ENCODE measurements at regions not wholly inside any gene's neighbourhood (a gene's known extent, or its start where the extent isn't known, plus 50 kb on each side); places are given as distances from the start of the nearest gene placed in this dataset.
A peak's percentile ranks its signal among the peaks of the same experiment; 100 is the strongest.
"Not testable (repeated sequence)": the region's sequence is repeated elsewhere in the genome, so short reads cannot be mapped to it uniquely, and the experiment has no call there.

- DNase-seq (ENCODE audit: low read depth in 3 of 3): no peak
Measured at GRCh38 chr1:229710746-229711145, 84.7 kb downstream of the URB2 start.

- DNase-seq (ENCODE audit: low read depth in 3 of 3): no peak
Measured at GRCh38 chr1:229714306-229714705, 88.3 kb downstream of the URB2 start.

- DNase-seq (ENCODE audit: low read depth in 3 of 3): peak in 2 of 3 donors; percentile 17 to 18
Measured at GRCh38 chr1:229714964-229715603, 89.0 kb downstream of the URB2 start.

- DNase-seq (ENCODE audit: low read depth in 3 of 3): no peak
Measured at GRCh38 chr1:229716069-229716468, 90.0 kb downstream of the URB2 start.

GRCh38 chr1:229716704-229717103 is 90.7 kb downstream of the URB2 start:
- no peak for DNase-seq (ENCODE audit: low read depth in 3 of 3)

DNA sequence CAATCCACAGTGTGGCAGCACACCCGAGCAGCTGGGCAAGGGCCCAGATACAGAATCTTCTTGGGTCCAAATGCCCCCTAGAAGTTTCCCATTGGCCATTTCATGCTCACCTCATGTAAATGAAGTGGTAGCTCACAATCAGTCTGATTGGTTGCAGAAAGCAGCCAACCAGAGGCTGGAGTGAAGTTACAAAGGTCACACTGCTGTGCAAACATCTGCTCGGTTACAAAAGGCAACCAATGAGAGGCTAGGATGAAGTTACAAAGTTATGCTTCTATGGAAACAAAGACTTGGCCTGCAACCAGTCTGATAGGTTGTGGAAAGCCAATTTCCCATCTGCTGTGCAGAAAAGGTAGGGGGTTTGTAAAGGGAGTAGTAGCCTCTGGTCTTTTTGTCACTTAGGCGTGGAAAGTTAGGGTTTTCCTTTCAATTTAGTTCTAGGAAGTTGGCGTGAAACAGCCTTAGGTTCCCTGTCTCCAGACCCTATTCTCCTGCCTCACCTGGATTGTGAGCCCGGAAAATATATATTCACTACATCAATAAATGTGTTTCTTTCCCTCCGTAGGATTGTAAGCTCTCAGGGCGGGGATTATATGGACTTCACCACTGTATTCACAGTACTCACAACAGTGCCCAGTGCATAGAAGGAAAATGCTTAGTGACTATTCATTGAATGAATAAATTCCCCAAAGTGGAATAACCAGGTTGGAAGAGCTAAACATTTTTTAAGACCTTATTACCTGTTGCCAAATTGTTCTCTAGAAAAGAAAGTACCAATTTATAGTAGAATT is 91.9 kb downstream of the URB2 start:
- DNase-seq (ENCODE audit: low read depth in 3 of 3): no peak

- DNase-seq (ENCODE audit: low read depth in 3 of 3): no peak
Measured at GRCh38 chr1:229726061-229726460, 100.0 kb downstream of the URB2 start.

- DNase-seq (ENCODE audit: low read depth in 3 of 3): no peak
Measured at GRCh38 chr1:229729916-229730315, 103.9 kb downstream of the URB2 start.

GRCh38 chr1:229730573-229730972 is 104.5 kb downstream of the URB2 start:
- no peak for DNase-seq (ENCODE audit: low read depth in 3 of 3)

DNA sequence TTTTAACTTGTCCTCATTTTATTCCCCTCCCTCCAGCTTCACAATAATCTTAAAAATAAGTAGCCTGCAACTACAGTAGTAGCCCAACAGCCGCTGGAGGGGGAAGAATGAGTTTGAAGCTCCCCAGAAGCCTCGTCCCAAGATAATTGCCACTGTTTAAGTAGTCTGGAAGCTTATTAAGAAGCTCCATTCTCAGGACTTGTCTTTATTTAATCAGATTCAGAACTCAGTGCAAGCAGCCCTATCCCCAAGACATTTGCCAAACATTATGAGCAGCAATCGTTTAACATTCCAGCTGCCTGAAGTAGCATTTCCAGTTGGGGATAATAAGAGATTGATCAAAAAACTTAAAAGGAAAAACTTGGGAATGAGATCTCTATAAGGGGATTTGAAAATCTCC is 106.0 kb downstream of the URB2 start:
- no peak for DNase-seq (ENCODE audit: low read depth in 3 of 3)

GRCh38 chr1:229736376-229736775 is 110.3 kb downstream of the URB2 start:
- DNase-seq (ENCODE audit: low read depth in 3 of 3): no peak

GRCh38 chr1:229742614-229743013 is 116.6 kb downstream of the URB2 start:
- DNase-seq (ENCODE audit: low read depth in 3 of 3): not testable (repeated sequence)

- no peak for DNase-seq (ENCODE audit: low read depth in 3 of 3)
Measured at GRCh38 chr1:229749992-229750391, 123.9 kb downstream of the URB2 start.

- no peak for DNase-seq (ENCODE audit: low read depth in 3 of 3)
Measured at GRCh38 chr1:229751610-229752009, 125.6 kb downstream of the URB2 start.

DNA sequence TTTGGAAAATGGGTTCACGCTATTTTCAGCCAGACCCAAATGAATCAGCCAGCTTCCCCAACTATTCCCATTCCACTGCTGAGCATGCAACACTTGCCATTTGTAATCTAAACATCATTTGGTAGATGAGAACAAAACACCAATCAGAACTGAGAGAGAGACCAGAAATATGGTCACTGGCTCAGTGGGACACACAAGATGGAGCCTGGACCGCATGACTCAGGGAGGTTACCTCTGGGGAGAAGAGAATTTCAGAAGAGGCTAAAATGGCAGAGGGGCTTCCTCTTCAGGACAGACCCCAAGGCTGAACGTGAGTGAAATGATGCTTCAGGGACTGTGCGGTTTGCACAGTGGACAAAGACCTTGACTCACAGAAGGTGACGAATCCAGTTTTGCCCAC is 126.6 kb downstream of the URB2 start:
- DNase-seq (ENCODE audit: low read depth in 3 of 3): no peak

- no peak for DNase-seq (ENCODE audit: low read depth in 3 of 3)
Measured at GRCh38 chr1:229753764-229754551, 127.9 kb downstream of the URB2 start.

DNA sequence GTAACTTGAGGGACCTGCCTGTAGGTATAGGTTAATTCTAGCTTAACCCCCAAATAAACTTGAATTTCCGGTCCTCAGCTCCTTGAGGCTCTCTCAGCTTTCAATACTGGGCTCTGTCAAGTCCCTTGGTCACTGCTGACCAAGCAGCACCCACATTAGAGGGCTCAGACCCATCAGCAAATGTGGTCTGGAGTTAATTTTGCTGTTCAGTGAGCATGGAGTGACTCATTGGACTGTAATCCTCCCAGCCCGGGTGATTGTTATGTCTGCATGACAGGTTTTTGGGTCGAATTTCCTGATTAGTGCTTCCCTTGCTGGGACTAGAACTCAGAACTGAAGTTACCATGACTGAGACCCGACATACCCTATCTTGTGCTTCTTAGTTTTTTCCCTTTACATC is 130.6 kb downstream of the URB2 start:
- no peak for DNase-seq (ENCODE audit: low read depth in 3 of 3)

DNA sequence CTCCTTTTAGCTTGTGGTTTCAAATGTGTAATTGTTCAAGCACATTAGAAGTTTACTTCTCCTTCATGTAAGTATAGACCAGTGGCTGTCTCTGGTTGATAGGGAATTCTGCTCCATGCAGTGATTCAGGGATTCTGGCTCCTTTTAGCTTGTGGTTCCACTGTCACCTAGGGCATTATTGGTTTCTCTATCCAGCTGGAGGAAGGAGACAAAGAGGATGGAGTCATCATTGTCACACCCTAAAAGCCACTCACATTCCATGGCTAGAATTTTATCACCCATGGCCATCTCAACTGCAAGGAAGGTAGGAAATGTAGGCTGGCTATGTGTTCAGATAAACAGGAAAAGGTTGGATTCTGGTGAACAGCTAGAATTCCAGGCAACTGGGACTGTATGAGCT is 131.2 kb downstream of the URB2 start:
- no peak for DNase-seq (ENCODE audit: low read depth in 3 of 3)

DNA sequence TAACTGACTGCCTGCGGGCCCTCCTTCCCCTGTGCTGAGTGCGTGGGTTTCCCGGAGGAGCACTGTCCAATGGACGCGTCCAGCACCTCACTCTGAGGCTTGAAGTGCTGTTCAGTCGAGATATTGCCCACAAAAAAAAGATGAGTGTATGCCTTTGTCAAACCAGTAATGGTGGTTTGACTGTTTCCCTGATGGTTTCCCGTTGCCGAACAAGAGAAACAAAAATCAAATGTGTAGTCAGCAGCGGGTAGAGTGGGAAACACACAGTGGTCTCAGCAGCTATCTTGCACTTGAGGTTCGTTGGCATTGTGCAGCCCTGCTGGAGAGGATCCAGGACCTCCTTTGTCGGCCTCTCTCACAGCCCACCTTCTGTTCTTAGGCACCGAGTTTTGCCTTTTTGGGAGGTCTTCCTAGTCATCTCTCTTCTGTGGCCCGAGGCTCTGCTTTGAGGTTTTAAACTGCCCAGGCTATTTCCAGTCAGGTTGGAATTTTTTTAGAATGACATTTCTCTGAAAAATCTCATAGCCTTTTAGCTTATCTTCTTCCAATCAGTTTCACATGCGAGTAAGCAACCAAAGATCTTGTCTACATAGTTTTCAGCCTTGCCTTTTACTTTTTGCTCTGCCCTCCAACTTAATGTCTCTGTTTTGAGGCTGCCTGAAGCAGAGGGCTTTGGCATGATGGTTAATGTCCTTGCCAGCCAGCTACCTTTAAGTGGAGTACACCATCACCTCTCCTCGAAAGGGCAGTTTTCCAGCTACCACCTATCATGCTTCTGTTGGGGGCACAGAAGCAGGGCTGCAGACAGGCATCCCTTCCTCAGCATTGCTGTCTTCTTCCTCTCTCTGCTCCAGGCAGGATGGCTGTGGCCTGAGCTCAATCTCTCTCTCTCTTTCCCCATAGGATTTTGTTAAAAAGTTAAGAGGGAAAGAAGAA is 132.3 kb downstream of the URB2 start:
- no peak for DNase-seq (ENCODE audit: low read depth in 3 of 3)

GRCh38 chr1:229759037-229759435 is 133.0 kb downstream of the URB2 start:
- no peak for DNase-seq (ENCODE audit: low read depth in 3 of 3)

DNA sequence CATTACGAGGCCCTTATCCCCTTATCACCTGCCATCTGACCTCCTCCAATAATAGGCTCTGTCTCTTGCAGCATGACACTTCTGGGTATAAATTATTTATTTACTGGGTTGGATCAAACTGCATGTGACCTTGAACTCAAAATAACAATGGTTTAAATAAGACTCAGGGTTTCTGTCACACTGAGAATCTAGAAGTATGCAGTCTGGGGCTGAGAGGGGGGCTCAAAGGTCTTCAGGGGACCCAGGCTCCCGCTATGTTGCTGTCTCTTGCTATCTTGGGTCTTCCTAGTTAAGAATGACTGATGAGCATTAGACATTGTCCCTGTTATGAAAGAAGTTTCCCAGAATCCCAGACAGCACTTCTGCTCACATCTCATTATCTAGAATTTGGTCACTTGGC is 133.5 kb downstream of the URB2 start:
- DNase-seq (ENCODE audit: low read depth in 3 of 3): no peak

All from stimulated activated CD4-positive, alpha-beta T cell treated with anti-CD3 and anti-CD28 coated beads, TNF-alpha, amount 100 ng/mL, for 48 hours (primary cell).